ENCODE measurements at regions not wholly inside any gene's neighbourhood (a gene's known extent, or its start where the extent isn't known, plus 50 kb on each side); places are given as distances from the start of the nearest gene placed in this dataset.
A peak's percentile ranks its signal among the peaks of the same experiment; 100 is the strongest.
"Not testable (repeated sequence)": the region's sequence is repeated elsewhere in the genome, so short reads cannot be mapped to it uniquely, and the experiment has no call there.

DNA sequence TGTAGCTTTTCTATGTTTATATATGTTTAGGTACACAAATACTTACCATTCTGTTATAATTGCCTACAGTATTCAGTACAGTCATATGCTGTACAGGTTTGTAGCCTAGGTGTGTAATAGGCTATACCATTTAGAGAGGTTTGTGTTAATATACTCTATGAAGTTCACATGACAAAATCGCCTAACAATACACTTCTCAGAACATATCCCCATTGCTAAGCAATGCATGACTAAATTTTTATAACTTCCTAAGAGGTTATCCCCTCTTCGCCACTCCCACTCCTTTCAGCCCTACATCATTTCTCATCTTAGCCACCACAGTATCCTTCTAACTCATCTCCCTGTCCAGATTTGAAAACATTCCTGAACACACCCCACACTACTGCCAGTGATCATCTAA lies 83.7 kb upstream of the ZCCHC13 start:
- H3K4me1 Mint-ChIP-seq = peaks cover 13% of the 10 kb centered on the region
- no peak overlapping the region for H3K4me3 Mint-ChIP-seq
- ATAC-seq (replicated peaks; ENCODE audit: extremely low read depth, poor library complexity, severe bottlenecking) (no peak), DNase-seq (ENCODE audit: low spot score in 2 of 2) (no peak)
- peaks cover 11% of the 10 kb centered on the region for H3K36me3 Mint-ChIP-seq (ENCODE audit: insufficient read depth)
- no peaks in the 10 kb centered on the region for H3K9me3 Mint-ChIP-seq
- H3K27ac Mint-ChIP-seq (ENCODE audit: low read depth) = peak overlapping the region; percentile 8
- no peaks in the 10 kb centered on the region for H3K27me3 Mint-ChIP-seq

- no peak overlapping the region for H3K4me3 Mint-ChIP-seq
- H3K27ac Mint-ChIP-seq (ENCODE audit: low read depth) = no peak overlapping the region
- H3K27me3 Mint-ChIP-seq = no peaks in the 10 kb centered on the region
- H3K9me3 Mint-ChIP-seq = no peaks in the 10 kb centered on the region
- ATAC-seq (replicated peaks; ENCODE audit: extremely low read depth, poor library complexity, severe bottlenecking) (no peak), DNase-seq (ENCODE audit: low spot score in 2 of 2) (no peak)
- peaks cover 9% of the 10 kb centered on the region for H3K36me3 Mint-ChIP-seq (ENCODE audit: insufficient read depth)
- H3K4me1 Mint-ChIP-seq = peaks cover 13% of the 10 kb centered on the region
Measured at GRCh38 chrX:74218895-74219294, 85.1 kb upstream of the ZCCHC13 start.

- Mint-ChIP-seq H3K27ac (ENCODE audit: low read depth) (peak overlapping the region; percentile 4), H3K36me3 (ENCODE audit: insufficient read depth) (peaks cover 9% of the 10 kb centered on the region), H3K9me3 (no peaks in the 10 kb centered on the region), H3K27me3 (no peaks in the 10 kb centered on the region), H3K4me3 (no peak overlapping the region), H3K4me1 (peaks cover 7% of the 10 kb centered on the region)
- ATAC-seq (replicated peaks; ENCODE audit: extremely low read depth, poor library complexity, severe bottlenecking) = no peak
- DNase-seq (ENCODE audit: low spot score in 2 of 2) = no peak
Measured at GRCh38 chrX:74216421-74216820, 87.6 kb upstream of the ZCCHC13 start.

DNA sequence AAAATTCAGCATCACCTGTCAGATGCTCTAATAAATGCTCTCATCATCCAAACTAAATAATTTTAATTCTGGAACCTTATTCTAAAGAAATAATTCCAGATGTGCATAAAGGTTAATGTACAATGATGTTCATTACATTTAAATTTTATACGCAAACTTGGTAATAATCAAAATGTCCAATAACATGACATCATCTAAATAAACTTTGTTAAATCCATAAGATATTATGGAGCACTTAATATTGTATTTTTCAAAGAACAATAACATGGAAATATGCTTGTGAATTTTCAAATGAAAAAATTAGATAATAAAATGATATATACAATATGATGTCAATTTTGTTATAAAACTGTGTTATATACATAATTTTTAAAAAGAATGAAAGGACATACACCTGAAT lies 92.1 kb upstream of the ZCCHC13 start:
- H3K36me3 Mint-ChIP-seq (ENCODE audit: insufficient read depth) = peaks cover 12% of the 10 kb centered on the region

DNA sequence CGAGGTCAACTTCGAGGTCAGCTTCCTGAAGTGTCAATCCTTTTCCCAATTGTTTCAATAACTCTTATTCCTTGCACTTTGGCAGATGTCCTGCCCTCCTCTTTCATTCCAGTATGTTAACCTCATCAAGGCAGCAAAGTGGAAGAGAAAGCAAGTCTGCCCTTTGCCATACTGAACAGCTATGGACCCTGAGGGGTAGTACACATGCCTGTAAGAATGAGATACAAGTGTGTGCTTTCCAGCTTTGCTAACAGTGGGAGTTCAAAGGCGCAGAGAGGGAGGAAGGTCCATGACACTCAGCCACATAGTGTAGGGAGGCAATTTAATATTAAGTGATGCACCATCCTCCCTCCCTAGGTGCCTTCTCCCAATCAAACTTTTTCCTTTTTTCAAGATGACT lies 96.4 kb upstream of the ZCCHC13 start:
- no peaks in the 10 kb centered on the region for H3K27me3 Mint-ChIP-seq
- no peaks in the 10 kb centered on the region for H3K4me1 Mint-ChIP-seq
- no peak overlapping the region for H3K27ac Mint-ChIP-seq (ENCODE audit: low read depth)
- ATAC-seq (replicated peaks; ENCODE audit: extremely low read depth, poor library complexity, severe bottlenecking) (no peak), DNase-seq (ENCODE audit: low spot score in 2 of 2) (no peak)
- no peak overlapping the region for H3K4me3 Mint-ChIP-seq
- H3K36me3 Mint-ChIP-seq (ENCODE audit: insufficient read depth) = peaks cover 8% of the 10 kb centered on the region
- H3K9me3 Mint-ChIP-seq = no peaks in the 10 kb centered on the region

More for the DNA sequence above, 92.1 kb upstream of the ZCCHC13 start:
- H3K4me3 Mint-ChIP-seq = no peak overlapping the region
- H3K4me1 Mint-ChIP-seq = no peaks in the 10 kb centered on the region
- DNase-seq (ENCODE audit: low spot score in 2 of 2) = no peak
- no peak for ATAC-seq (replicated peaks; ENCODE audit: extremely low read depth, poor library complexity, severe bottlenecking)
- H3K27me3 Mint-ChIP-seq = no peaks in the 10 kb centered on the region
- no peak overlapping the region for H3K27ac Mint-ChIP-seq (ENCODE audit: low read depth)
- H3K9me3 Mint-ChIP-seq = no peaks in the 10 kb centered on the region

- H3K36me3 Mint-ChIP-seq (ENCODE audit: insufficient read depth) = no peaks in the 10 kb centered on the region
- no peaks in the 10 kb centered on the region for H3K4me1 Mint-ChIP-seq
- ATAC-seq (replicated peaks; ENCODE audit: extremely low read depth, poor library complexity, severe bottlenecking) (no peak), DNase-seq (ENCODE audit: low spot score in 2 of 2) (no peak)
- H3K9me3 Mint-ChIP-seq = no peaks in the 10 kb centered on the region
- no peak overlapping the region for H3K4me3 Mint-ChIP-seq
- H3K27ac Mint-ChIP-seq (ENCODE audit: low read depth) = no peak overlapping the region
- H3K27me3 Mint-ChIP-seq = no peaks in the 10 kb centered on the region
Measured at GRCh38 chrX:74195605-74196004, 108.4 kb upstream of the ZCCHC13 start.

DNA sequence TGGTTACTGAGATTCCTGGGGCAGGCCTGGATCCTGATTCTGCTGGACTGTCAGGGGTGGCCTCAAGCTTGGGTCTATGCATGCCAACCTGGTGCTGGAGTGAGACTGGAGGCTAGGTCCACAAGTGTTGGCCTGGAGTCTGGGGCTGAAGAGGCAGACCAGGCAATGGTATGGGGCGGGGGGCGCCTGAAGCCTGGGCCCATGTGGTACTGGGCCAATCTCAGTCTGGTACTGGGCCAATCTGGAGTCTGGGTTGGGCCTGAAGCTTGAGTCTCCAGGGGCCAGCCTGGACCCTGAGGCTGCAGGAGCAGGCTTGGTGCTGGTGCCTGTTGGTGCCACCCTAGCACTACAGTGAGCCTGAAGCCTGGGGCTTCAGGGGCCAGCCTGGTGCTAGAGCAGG lies 108.9 kb upstream of the ZCCHC13 start:
- Mint-ChIP-seq H3K4me3 (no peak overlapping the region), H3K4me1 (no peaks in the 10 kb centered on the region), H3K27me3 (no peaks in the 10 kb centered on the region), H3K36me3 (ENCODE audit: insufficient read depth) (no peaks in the 10 kb centered on the region), H3K9me3 (no peaks in the 10 kb centered on the region), H3K27ac (ENCODE audit: low read depth) (no peak overlapping the region)
- DNase-seq (ENCODE audit: low spot score in 2 of 2) (no peak), ATAC-seq (replicated peaks; ENCODE audit: extremely low read depth, poor library complexity, severe bottlenecking) (no peak)

DNA sequence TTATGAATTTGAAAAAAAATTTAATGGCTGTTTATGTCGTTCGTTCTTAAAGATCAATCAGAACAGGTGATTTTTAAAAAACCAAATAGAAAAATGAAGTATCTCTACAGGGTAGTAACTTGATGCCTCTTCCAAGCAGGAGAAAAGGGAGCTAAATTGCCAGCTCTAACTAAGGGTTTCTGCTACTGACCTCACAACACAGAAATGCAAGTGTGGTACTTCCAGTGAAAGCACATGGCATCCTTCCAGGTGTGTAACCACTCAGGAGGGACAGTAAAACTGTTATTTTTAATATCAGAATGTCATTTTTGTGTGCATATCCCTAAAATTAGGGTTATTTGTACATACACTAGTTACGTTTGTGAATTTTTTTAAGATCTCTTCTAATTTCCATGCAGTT lies 116.8 kb upstream of the ZCCHC13 start:
- Mint-ChIP-seq H3K9me3 (no peaks in the 10 kb centered on the region), H3K27ac (ENCODE audit: low read depth) (no peak overlapping the region), H3K36me3 (ENCODE audit: insufficient read depth) (peaks cover 1% of the 10 kb centered on the region), H3K4me3 (no peak overlapping the region), H3K27me3 (no peaks in the 10 kb centered on the region), H3K4me1 (no peaks in the 10 kb centered on the region)
- no peak for DNase-seq (ENCODE audit: low spot score in 2 of 2)
- ATAC-seq (replicated peaks; ENCODE audit: extremely low read depth, poor library complexity, severe bottlenecking) = no peak

- not testable (repeated sequence) for H3K4me3 Mint-ChIP-seq; ATAC-seq (replicated peaks; ENCODE audit: extremely low read depth, poor library complexity, severe bottlenecking); H3K27me3 Mint-ChIP-seq; H3K27ac Mint-ChIP-seq (ENCODE audit: low read depth); DNase-seq (ENCODE audit: low spot score in 2 of 2); H3K4me1 Mint-ChIP-seq; H3K9me3 Mint-ChIP-seq; H3K36me3 Mint-ChIP-seq (ENCODE audit: insufficient read depth)
Measured at GRCh38 chrX:74183047-74183446, 120.9 kb upstream of the ZCCHC13 start.

DNA sequence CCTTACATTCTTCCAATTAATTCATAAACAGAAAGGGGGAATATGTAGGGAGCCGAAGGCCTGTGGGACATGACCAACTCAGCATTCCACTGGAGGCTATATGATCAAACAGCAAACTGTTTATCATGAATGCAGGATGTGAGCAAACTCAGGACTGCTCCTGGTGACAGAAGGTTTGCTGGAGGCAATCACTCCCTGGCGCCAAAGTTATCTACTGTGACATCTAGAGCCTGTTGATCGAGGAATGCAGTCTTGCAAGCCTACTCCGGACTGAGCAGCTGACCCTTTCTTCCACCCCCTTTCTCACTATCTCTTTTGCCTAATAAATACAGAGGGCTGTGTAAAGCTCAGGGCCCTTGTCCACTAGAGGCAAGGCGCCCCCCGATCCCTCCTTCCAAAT lies 122.0 kb upstream of the ZCCHC13 start:
- not testable (repeated sequence) for H3K4me1 Mint-ChIP-seq; H3K27me3 Mint-ChIP-seq; H3K27ac Mint-ChIP-seq (ENCODE audit: low read depth); H3K36me3 Mint-ChIP-seq (ENCODE audit: insufficient read depth); ATAC-seq (replicated peaks; ENCODE audit: extremely low read depth, poor library complexity, severe bottlenecking); H3K4me3 Mint-ChIP-seq; DNase-seq (ENCODE audit: low spot score in 2 of 2); H3K9me3 Mint-ChIP-seq

- Mint-ChIP-seq H3K4me3 (no peak overlapping the region), H3K27ac (ENCODE audit: low read depth) (no peak overlapping the region), H3K4me1 (no peaks in the 10 kb centered on the region), H3K27me3 (no peaks in the 10 kb centered on the region), H3K9me3 (no peaks in the 10 kb centered on the region), H3K36me3 (ENCODE audit: insufficient read depth) (peaks cover 1% of the 10 kb centered on the region)
- DNase-seq (ENCODE audit: low spot score in 2 of 2) = no peak
- no peak for ATAC-seq (replicated peaks; ENCODE audit: extremely low read depth, poor library complexity, severe bottlenecking)
Measured at GRCh38 chrX:74180716-74181115, 123.3 kb upstream of the ZCCHC13 start.

GRCh38 chrX:74179990-74180389 lies 124.0 kb upstream of the ZCCHC13 start:
- DNase-seq (ENCODE audit: low spot score in 2 of 2) (no peak), ATAC-seq (replicated peaks; ENCODE audit: extremely low read depth, poor library complexity, severe bottlenecking) (no peak)
- H3K27me3 Mint-ChIP-seq = no peaks in the 10 kb centered on the region
- H3K4me3 Mint-ChIP-seq = no peak overlapping the region
- H3K4me1 Mint-ChIP-seq = no peaks in the 10 kb centered on the region
- no peaks in the 10 kb centered on the region for H3K36me3 Mint-ChIP-seq (ENCODE audit: insufficient read depth)
- H3K27ac Mint-ChIP-seq (ENCODE audit: low read depth) = no peak overlapping the region
- H3K9me3 Mint-ChIP-seq = no peaks in the 10 kb centered on the region

GRCh38 chrX:74179499-74179898 lies 124.5 kb upstream of the ZCCHC13 start:
- Mint-ChIP-seq H3K9me3 (no peaks in the 10 kb centered on the region), H3K27me3 (no peaks in the 10 kb centered on the region)
- DNase-seq (ENCODE audit: low spot score in 2 of 2) = no peak

GRCh38 chrX:74179071-74179470 lies 124.9 kb upstream of the ZCCHC13 start:
- DNase-seq (ENCODE audit: low spot score in 2 of 2) = no peak
- H3K4me1 Mint-ChIP-seq = no peaks in the 10 kb centered on the region

More at GRCh38 chrX:74179499-74179898, 124.5 kb upstream of the ZCCHC13 start:
- Mint-ChIP-seq H3K36me3 (ENCODE audit: insufficient read depth) (no peaks in the 10 kb centered on the region), H3K4me1 (no peaks in the 10 kb centered on the region), H3K4me3 (no peak overlapping the region), H3K27ac (ENCODE audit: low read depth) (no peak overlapping the region)
- ATAC-seq (replicated peaks; ENCODE audit: extremely low read depth, poor library complexity, severe bottlenecking) = no peak

More at GRCh38 chrX:74179071-74179470, 124.9 kb upstream of the ZCCHC13 start:
- Mint-ChIP-seq H3K27ac (ENCODE audit: low read depth) (no peak overlapping the region), H3K36me3 (ENCODE audit: insufficient read depth) (no peaks in the 10 kb centered on the region), H3K9me3 (no peaks in the 10 kb centered on the region), H3K27me3 (no peaks in the 10 kb centered on the region), H3K4me3 (no peak overlapping the region)
- no peak for ATAC-seq (replicated peaks; ENCODE audit: extremely low read depth, poor library complexity, severe bottlenecking)
